ENCODE measurements at regions not wholly inside any gene's neighbourhood (a gene's known extent, or its start where the extent isn't known, plus 50 kb on each side); places are given as distances from the start of the nearest gene placed in this dataset.

DNA sequence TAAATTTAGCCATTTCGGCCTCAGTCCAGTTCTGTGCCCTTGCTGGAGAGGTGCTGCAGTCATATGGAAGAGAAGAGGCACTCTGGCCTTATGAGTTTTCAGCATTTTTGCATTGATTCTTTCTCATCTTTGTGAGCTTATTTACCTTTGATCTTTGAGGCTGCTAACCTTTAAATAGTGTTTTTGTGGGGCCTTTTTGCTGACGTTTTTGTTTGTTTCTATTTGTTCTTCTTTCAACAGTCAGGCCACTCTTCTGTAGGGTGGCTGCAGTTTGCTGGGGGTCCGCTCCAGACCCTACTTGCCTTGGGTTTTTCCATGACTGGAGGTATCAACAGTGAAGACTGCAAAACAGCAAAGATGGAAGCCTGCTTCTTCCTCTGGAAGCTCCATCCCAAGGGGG is 1951.7 kb upstream of the LRRTM1 start:
- TF ChIP-seq, protein P1, sequence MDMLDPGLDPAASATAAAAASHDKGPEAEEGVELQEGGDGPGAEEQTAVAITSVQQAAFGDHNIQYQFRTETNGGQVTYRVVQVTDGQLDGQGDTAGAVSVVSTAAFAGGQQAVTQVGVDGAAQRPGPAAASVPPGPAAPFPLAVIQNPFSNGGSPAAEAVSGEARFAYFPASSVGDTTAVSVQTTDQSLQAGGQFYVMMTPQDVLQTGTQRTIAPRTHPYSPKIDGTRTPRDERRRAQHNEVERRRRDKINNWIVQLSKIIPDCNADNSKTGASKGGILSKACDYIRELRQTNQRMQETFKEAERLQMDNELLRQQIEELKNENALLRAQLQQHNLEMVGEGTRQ (IDR thresholded peaks at IDR 0.05; ENCODE audit: borderline replicate concordance, low read depth, low read length): no peak
- TF ChIP-seq POLR2AphosphoS5 (IDR thresholded peaks at IDR 0.05; ENCODE audit: low read length): no peak
- TF ChIP-seq, protein P2, sequence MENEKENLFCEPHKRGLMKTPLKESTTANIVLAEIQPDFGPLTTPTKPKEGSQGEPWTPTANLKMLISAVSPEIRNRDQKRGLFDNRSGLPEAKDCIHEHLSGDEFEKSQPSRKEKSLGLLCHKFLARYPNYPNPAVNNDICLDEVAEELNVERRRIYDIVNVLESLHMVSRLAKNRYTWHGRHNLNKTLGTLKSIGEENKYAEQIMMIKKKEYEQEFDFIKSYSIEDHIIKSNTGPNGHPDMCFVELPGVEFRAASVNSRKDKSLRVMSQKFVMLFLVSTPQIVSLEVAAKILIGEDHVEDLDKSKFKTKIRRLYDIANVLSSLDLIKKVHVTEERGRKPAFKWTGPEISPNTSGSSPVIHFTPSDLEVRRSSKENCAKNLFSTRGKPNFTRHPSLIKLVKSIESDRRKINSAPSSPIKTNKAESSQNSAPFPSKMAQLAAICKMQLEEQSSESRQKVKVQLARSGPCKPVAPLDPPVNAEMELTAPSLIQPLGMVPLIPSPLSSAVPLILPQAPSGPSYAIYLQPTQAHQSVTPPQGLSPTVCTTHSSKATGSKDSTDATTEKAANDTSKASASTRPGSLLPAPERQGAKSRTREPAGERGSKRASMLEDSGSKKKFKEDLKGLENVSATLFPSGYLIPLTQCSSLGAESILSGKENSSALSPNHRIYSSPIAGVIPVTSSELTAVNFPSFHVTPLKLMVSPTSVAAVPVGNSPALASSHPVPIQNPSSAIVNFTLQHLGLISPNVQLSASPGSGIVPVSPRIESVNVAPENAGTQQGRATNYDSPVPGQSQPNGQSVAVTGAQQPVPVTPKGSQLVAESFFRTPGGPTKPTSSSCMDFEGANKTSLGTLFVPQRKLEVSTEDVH (IDR thresholded peaks at IDR 0.05; ENCODE audit: low read depth, partially characterized antibody): no peak
- TF ChIP-seq, protein P3, sequence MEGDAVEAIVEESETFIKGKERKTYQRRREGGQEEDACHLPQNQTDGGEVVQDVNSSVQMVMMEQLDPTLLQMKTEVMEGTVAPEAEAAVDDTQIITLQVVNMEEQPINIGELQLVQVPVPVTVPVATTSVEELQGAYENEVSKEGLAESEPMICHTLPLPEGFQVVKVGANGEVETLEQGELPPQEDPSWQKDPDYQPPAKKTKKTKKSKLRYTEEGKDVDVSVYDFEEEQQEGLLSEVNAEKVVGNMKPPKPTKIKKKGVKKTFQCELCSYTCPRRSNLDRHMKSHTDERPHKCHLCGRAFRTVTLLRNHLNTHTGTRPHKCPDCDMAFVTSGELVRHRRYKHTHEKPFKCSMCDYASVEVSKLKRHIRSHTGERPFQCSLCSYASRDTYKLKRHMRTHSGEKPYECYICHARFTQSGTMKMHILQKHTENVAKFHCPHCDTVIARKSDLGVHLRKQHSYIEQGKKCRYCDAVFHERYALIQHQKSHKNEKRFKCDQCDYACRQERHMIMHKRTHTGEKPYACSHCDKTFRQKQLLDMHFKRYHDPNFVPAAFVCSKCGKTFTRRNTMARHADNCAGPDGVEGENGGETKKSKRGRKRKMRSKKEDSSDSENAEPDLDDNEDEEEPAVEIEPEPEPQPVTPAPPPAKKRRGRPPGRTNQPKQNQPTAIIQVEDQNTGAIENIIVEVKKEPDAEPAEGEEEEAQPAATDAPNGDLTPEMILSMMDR (IDR thresholded peaks at IDR 0.05 in 2 of 3, conservative IDR thresholded peaks at IDR 0.05 in 1 of 3; ENCODE audit: control insufficient read depth in 2 of 3, extremely low read depth in 1 of 3, insufficient read depth in 1 of 3, low read depth in 3 of 3, low read length in 3 of 3): no peak
- TF ChIP-seq BCL11A (IDR thresholded peaks at IDR 0.05; ENCODE audit: low read depth, low read length): no peak
- TF ChIP-seq SMAD1 (IDR thresholded peaks at IDR 0.05; ENCODE audit: low read depth, partially characterized antibody): no peak
- no peak for TF ChIP-seq TCF7 (IDR thresholded peaks at IDR 0.05; ENCODE audit: borderline replicate concordance)
- TF ChIP-seq PAX5 (IDR thresholded peaks at IDR 0.05; ENCODE audit: borderline replicate concordance, low read depth, low read length): no peak
- TF ChIP-seq, protein P4, sequence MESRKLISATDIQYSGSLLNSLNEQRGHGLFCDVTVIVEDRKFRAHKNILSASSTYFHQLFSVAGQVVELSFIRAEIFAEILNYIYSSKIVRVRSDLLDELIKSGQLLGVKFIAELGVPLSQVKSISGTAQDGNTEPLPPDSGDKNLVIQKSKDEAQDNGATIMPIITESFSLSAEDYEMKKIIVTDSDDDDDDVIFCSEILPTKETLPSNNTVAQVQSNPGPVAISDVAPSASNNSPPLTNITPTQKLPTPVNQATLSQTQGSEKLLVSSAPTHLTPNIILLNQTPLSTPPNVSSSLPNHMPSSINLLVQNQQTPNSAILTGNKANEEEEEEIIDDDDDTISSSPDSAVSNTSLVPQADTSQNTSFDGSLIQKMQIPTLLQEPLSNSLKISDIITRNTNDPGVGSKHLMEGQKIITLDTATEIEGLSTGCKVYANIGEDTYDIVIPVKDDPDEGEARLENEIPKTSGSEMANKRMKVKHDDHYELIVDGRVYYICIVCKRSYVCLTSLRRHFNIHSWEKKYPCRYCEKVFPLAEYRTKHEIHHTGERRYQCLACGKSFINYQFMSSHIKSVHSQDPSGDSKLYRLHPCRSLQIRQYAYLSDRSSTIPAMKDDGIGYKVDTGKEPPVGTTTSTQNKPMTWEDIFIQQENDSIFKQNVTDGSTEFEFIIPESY (IDR thresholded peaks at IDR 0.05): no peak
- TF ChIP-seq NRF1 (conservative IDR thresholded peaks at IDR 0.05; ENCODE audit: low read depth, low read length): no peak
- TF ChIP-seq SP1 (IDR thresholded peaks at IDR 0.05; ENCODE audit: low read depth, low read length): no peak
- TF ChIP-seq, protein P5, sequence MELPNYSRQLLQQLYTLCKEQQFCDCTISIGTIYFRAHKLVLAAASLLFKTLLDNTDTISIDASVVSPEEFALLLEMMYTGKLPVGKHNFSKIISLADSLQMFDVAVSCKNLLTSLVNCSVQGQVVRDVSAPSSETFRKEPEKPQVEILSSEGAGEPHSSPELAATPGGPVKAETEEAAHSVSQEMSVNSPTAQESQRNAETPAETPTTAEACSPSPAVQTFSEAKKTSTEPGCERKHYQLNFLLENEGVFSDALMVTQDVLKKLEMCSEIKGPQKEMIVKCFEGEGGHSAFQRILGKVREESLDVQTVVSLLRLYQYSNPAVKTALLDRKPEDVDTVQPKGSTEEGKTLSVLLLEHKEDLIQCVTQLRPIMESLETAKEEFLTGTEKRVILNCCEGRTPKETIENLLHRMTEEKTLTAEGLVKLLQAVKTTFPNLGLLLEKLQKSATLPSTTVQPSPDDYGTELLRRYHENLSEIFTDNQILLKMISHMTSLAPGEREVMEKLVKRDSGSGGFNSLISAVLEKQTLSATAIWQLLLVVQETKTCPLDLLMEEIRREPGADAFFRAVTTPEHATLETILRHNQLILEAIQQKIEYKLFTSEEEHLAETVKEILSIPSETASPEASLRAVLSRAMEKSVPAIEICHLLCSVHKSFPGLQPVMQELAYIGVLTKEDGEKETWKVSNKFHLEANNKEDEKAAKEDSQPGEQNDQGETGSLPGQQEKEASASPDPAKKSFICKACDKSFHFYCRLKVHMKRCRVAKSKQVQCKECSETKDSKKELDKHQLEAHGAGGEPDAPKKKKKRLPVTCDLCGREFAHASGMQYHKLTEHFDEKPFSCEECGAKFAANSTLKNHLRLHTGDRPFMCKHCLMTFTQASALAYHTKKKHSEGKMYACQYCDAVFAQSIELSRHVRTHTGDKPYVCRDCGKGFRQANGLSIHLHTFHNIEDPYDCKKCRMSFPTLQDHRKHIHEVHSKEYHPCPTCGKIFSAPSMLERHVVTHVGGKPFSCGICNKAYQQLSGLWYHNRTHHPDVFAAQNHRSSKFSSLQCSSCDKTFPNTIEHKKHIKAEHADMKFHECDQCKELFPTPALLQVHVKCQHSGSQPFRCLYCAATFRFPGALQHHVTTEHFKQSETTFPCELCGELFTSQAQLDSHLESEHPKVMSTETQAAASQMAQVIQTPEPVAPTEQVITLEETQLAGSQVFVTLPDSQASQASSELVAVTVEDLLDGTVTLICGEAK (IDR thresholded peaks at IDR 0.05; ENCODE audit: borderline replicate concordance): no peak
- TF ChIP-seq SREBF2 (IDR thresholded peaks at IDR 0.05; ENCODE audit: low read length): no peak
- TF ChIP-seq EP300 (IDR thresholded peaks at IDR 0.05; ENCODE audit: borderline replicate concordance in 1 of 2, control insufficient read depth in 1 of 2, low read depth in 2 of 2, low read length in 2 of 2): no peak
